ENCODE measurements at regions not wholly inside any gene's neighbourhood (a gene's known extent, or its start where the extent isn't known, plus 50 kb on each side); places are given as distances from the start of the nearest gene placed in this dataset.

DNA sequence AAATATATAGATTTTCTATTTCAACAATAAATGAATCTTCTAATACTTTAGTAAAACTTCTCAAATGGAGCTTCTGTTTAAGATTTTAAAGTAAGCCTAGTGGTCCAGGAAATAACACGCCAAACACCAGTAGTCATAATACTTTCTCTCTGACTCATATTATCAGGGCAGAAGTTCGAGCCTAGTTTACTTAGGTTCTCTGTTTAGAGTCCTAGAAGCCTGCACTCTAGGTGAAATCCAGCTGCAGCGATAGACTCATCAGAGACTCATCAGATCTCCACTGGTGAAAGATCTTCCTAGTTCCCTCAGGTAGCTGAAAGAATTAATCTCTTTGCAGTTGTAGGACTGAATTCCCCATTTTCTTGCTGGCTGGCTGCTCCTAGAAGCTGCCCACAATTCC is 552.5 kb upstream of the ROBO2 start:
- no peak overlapping the region for H3K4me3 ChIP-seq
- CTCF ChIA-PET (ENCODE audit: low intra/inter-chr PET ratio): no interaction called here
- no TSS peak for BruUV-seq (replicated peaks)
- H3K4me1 ChIP-seq (replicated peaks in 1 of 2; ENCODE audit: control insufficient read depth in 2 of 2, insufficient read depth in 2 of 2, low read length in 2 of 2): no peaks in the 10 kb centered on the region
- TF ChIP-seq ELF1 (tag; IDR thresholded peaks at IDR 0.05) (no peak), EP300 (IDR thresholded peaks at IDR 0.05; ENCODE audit: low read length) (no peak), RAD21 (CRISPR knock-in tag; conservative IDR thresholded peaks at IDR 0.05 in 1 of 2, IDR thresholded peaks at IDR 0.05 in 1 of 2) (no peak), NR1H2 (CRISPR knock-in tag; IDR thresholded peaks at IDR 0.05) (no peak), ETV1 (tag; conservative IDR thresholded peaks at IDR 0.05; ENCODE audit: low read depth) (no peak), ZNF140 (CRISPR knock-in tag; IDR thresholded peaks at IDR 0.05) (no peak), TCFL5 (CRISPR knock-in tag; conservative IDR thresholded peaks at IDR 0.05) (no peak), RBM22 (IDR thresholded peaks at IDR 0.05; ENCODE audit: low read depth, low read length, poor library complexity, severe bottlenecking) (no peak), PPARD (CRISPR knock-in tag; IDR thresholded peaks at IDR 0.05) (no peak), ZC3H4 (CRISPR knock-in tag; IDR thresholded peaks at IDR 0.05; ENCODE audit: borderline replicate concordance) (no peak)
- TF ChIP-seq, protein P1, sequence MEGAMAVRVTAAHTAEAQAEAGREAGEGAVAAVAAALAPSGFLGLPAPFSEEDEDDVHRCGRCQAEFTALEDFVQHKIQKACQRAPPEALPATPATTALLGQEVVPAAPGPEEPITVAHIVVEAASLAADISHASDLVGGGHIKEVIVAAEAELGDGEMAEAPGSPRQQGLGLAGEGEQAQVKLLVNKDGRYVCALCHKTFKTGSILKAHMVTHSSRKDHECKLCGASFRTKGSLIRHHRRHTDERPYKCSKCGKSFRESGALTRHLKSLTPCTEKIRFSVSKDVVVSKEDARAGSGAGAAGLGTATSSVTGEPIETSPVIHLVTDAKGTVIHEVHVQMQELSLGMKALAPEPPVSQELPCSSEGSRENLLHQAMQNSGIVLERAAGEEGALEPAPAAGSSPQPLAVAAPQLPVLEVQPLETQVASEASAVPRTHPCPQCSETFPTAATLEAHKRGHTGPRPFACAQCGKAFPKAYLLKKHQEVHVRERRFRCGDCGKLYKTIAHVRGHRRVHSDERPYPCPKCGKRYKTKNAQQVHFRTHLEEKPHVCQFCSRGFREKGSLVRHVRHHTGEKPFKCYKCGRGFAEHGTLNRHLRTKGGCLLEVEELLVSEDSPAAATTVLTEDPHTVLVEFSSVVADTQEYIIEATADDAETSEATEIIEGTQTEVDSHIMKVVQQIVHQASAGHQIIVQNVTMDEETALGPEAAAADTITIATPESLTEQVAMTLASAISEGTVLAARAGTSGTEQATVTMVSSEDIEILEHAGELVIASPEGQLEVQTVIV (CRISPR knock-in tag; IDR thresholded peaks at IDR 0.05; ENCODE audit: borderline replicate concordance): no peak
- TF ChIP-seq, protein P2, sequence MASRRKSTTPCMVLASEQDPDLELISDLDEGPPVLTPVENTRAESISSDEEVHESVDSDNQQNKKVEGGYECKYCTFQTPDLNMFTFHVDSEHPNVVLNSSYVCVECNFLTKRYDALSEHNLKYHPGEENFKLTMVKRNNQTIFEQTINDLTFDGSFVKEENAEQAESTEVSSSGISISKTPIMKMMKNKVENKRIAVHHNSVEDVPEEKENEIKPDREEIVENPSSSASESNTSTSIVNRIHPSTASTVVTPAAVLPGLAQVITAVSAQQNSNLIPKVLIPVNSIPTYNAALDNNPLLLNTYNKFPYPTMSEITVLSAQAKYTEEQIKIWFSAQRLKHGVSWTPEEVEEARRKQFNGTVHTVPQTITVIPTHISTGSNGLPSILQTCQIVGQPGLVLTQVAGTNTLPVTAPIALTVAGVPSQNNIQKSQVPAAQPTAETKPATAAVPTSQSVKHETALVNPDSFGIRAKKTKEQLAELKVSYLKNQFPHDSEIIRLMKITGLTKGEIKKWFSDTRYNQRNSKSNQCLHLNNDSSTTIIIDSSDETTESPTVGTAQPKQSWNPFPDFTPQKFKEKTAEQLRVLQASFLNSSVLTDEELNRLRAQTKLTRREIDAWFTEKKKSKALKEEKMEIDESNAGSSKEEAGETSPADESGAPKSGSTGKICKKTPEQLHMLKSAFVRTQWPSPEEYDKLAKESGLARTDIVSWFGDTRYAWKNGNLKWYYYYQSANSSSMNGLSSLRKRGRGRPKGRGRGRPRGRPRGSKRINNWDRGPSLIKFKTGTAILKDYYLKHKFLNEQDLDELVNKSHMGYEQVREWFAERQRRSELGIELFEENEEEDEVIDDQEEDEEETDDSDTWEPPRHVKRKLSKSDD (conservative IDR thresholded peaks at IDR 0.05; ENCODE audit: low read length): no peak
- TF ChIP-seq, protein P3, sequence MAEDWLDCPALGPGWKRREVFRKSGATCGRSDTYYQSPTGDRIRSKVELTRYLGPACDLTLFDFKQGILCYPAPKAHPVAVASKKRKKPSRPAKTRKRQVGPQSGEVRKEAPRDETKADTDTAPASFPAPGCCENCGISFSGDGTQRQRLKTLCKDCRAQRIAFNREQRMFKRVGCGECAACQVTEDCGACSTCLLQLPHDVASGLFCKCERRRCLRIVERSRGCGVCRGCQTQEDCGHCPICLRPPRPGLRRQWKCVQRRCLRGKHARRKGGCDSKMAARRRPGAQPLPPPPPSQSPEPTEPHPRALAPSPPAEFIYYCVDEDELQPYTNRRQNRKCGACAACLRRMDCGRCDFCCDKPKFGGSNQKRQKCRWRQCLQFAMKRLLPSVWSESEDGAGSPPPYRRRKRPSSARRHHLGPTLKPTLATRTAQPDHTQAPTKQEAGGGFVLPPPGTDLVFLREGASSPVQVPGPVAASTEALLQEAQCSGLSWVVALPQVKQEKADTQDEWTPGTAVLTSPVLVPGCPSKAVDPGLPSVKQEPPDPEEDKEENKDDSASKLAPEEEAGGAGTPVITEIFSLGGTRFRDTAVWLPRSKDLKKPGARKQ (CRISPR knock-in tag; IDR thresholded peaks at IDR 0.05): no peak
- H3K36me3 ChIP-seq (ENCODE audit: control insufficient read depth, insufficient read depth, low read length): no peaks in the 10 kb centered on the region
- H3K9me1 ChIP-seq (ENCODE audit: control insufficient read depth, insufficient read depth, low read length): no peaks in the 10 kb centered on the region
- no peaks in the 10 kb centered on the region for H3K79me2 ChIP-seq (ENCODE audit: control insufficient read depth, insufficient read depth, low read length)
- H4K20me1 ChIP-seq (replicated peaks; ENCODE audit: control insufficient read depth, insufficient read depth, low read length): no peaks in the 10 kb centered on the region
- DNase-seq (ENCODE audit: extremely low read depth in 1 of 4, low spot score in 3 of 4): no peak
- WGBS (ENCODE audit: insufficient coverage, low coverage, missing lambda C conversion rate): 0% methylated on average over 3 of the region's 3 CpGs
- no peak overlapping the region for H2AFZ ChIP-seq (ENCODE audit: low read depth, low read length)
- no peak overlapping the region for H3K4me2 ChIP-seq (ENCODE audit: insufficient read depth, low read length)
- H3K9me3 ChIP-seq (replicated peaks; ENCODE audit: control insufficient read depth, insufficient read depth, low read depth, low read length): no peaks in the 10 kb centered on the region
- no peaks in the 10 kb centered on the region for H3K27me3 ChIP-seq (ENCODE audit: control insufficient read depth in 2 of 2, insufficient read depth in 2 of 2, low read length in 2 of 2)
- intact Hi-C loops (cut with micrococcal nuclease) (no loop called here), in situ Hi-C loops (cut with MboI) (no loop called here)
- FAIRE-seq: no peak
- POLR2A ChIA-PET: no interaction called here
- no peak for ATAC-seq
- no peak overlapping the region for H3K9ac ChIP-seq (ENCODE audit: insufficient read depth in 1 of 2, low read depth in 2 of 2, low read length in 2 of 2)
- H3K27ac ChIP-seq (ENCODE audit: extremely low read depth, low read depth, low read length): no peak overlapping the region

Data from K562 (cell line).